OCI-LY1 (cell line): ENCODE measurements at regions not wholly inside any gene's neighbourhood (a gene's known extent, or its start where the extent isn't known, plus 50 kb on each side); places are given as distances from the start of the nearest gene placed in this dataset.

Experiments
- EZH2 ChIP-seq: fragments of 200-600 bp; sonication (generic), shearing (Covaris generic); IDR thresholded peaks from 2 replicates; pipeline ENCODE4 v1.8.0; 2017; ENCODE audit warnings: borderline replicate concordance, mixed run types, mild to moderate bottlenecking, antibody characterized with exemption, low read length, moderate library complexity, mixed read lengths
- TF ChIP-seq, protein P1 (sequence below): fragments of 200-600 bp; sonication (generic), shearing (Covaris generic); IDR thresholded peaks from 2 replicates; pipeline ENCODE4 v1.5.1; 2017; ENCODE audit warnings: mild to moderate bottlenecking, antibody characterized with exemption, low read length, moderate library complexity, mixed read lengths

DNA sequence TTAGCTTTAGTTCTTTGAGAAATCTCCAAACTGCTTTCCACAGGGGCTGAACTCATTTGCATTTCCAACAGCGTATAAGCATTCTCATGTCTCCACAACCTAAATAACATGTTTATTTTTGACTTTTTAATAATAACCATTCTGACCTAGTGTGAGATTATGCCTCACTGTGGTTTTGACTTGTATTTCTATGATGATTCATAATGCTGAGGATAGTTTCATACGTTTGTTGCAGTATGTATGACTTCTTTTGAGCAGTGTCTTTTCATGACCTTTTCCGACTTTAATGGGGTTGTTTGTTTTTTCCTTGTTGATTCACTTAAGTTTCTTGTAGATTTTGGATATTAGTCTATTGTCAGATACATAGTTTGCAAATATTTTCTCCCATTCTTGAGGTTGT lies 1833.0 kb upstream of the PCDH10 start:
- TF ChIP-seq EZH2 = no peak
- TF ChIP-seq, protein P1, sequence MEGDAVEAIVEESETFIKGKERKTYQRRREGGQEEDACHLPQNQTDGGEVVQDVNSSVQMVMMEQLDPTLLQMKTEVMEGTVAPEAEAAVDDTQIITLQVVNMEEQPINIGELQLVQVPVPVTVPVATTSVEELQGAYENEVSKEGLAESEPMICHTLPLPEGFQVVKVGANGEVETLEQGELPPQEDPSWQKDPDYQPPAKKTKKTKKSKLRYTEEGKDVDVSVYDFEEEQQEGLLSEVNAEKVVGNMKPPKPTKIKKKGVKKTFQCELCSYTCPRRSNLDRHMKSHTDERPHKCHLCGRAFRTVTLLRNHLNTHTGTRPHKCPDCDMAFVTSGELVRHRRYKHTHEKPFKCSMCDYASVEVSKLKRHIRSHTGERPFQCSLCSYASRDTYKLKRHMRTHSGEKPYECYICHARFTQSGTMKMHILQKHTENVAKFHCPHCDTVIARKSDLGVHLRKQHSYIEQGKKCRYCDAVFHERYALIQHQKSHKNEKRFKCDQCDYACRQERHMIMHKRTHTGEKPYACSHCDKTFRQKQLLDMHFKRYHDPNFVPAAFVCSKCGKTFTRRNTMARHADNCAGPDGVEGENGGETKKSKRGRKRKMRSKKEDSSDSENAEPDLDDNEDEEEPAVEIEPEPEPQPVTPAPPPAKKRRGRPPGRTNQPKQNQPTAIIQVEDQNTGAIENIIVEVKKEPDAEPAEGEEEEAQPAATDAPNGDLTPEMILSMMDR = no peak
